ENCODE measurements at regions not wholly inside any gene's neighbourhood (a gene's known extent, or its start where the extent isn't known, plus 50 kb on each side); places are given as distances from the start of the nearest gene placed in this dataset.
"Not testable (repeated sequence)": the region's sequence is repeated elsewhere in the genome, so short reads cannot be mapped to it uniquely, and the experiment has no call there.

DNA sequence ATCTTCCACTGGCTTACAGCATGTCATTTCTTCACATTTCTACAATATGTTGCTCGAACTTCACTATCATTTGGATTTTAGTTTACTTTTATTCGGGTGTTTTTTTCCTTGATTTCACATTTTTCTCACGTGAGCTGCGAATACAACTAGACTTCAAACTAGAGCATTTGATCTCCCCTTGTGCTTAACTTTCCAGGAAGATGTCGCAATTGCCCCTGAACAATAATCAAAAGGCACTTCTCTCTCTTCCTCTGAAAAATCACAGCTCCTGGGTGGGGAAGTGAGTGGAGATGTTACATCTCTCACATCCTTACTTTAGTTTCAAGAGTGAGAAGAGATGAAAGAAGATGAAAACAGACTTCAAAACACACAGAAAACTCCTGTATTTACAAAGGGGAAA lies 587.9 kb downstream of the TBL1XR1 start:
- Histone ChIP-seq H3K4me3 (no peak overlapping the region), H3K9me2 (replicated peaks; ENCODE audit: insufficient read depth) (no peaks in the 10 kb centered on the region), H3K9me3 (ENCODE audit: low read depth) (no peaks in the 10 kb centered on the region), H3K4me2 (no peak overlapping the region), H3K4me1 (ENCODE audit: insufficient read depth) (no peaks in the 10 kb centered on the region), H3K27me3 (no peaks in the 10 kb centered on the region), H4K20me1 (ENCODE audit: insufficient read depth, poor library complexity, severe bottlenecking) (no peaks in the 10 kb centered on the region), H3K79me2 (no peaks in the 10 kb centered on the region), H2AFZ (no peak overlapping the region), H3K27ac (no peak overlapping the region), H3K36me3 (replicated peaks; ENCODE audit: insufficient read depth, low read depth) (no peaks in the 10 kb centered on the region)
- DNase-seq (ENCODE audit: low spot score): no peak
- WGBS (ENCODE audit: low lambda C conversion rate, missing lambda C conversion rate): 90% methylated on average over 5 of the region's 5 CpGs
- TF ChIP-seq EZH2 (IDR thresholded peaks at IDR 0.05; ENCODE audit: borderline replicate concordance) (no peak), EZH2phosphoT487 (IDR thresholded peaks at IDR 0.05; ENCODE audit: low read depth, severe bottlenecking, unreplicated experiment) (no peak)
- TF ChIP-seq, protein P1, sequence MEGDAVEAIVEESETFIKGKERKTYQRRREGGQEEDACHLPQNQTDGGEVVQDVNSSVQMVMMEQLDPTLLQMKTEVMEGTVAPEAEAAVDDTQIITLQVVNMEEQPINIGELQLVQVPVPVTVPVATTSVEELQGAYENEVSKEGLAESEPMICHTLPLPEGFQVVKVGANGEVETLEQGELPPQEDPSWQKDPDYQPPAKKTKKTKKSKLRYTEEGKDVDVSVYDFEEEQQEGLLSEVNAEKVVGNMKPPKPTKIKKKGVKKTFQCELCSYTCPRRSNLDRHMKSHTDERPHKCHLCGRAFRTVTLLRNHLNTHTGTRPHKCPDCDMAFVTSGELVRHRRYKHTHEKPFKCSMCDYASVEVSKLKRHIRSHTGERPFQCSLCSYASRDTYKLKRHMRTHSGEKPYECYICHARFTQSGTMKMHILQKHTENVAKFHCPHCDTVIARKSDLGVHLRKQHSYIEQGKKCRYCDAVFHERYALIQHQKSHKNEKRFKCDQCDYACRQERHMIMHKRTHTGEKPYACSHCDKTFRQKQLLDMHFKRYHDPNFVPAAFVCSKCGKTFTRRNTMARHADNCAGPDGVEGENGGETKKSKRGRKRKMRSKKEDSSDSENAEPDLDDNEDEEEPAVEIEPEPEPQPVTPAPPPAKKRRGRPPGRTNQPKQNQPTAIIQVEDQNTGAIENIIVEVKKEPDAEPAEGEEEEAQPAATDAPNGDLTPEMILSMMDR (IDR thresholded peaks at IDR 0.05; ENCODE audit: poor library complexity): no peak

DNA sequence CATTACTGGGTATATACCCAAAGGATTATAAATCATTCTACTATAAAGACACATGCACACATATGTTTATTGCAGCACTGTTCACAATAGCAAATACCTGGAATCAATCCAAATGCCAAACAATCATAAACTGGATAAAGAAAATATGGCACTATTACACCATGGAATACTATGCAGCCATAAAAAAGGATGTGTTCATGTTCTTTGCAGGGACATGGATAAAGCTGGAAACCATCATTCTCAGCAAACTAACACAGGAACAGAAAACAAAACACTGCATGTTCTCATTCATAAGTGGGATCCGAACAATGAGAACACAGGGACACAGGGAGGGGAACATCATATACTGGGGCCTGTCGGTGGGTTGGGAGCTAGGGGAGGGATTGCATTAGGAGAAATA lies 591.7 kb downstream of the TBL1XR1 start:
- H3K9me2 ChIP-seq (replicated peaks; ENCODE audit: insufficient read depth); H3K27ac ChIP-seq; DNase-seq (ENCODE audit: low spot score); H3K4me1 ChIP-seq (ENCODE audit: insufficient read depth); H3K4me3 ChIP-seq; H3K4me2 ChIP-seq; H4K20me1 ChIP-seq (ENCODE audit: insufficient read depth, poor library complexity, severe bottlenecking); H3K27me3 ChIP-seq; H3K79me2 ChIP-seq; H3K9me3 ChIP-seq (ENCODE audit: low read depth); H2AFZ ChIP-seq; H3K36me3 ChIP-seq (replicated peaks; ENCODE audit: insufficient read depth, low read depth): not testable (repeated sequence)
- WGBS (ENCODE audit: low lambda C conversion rate, missing lambda C conversion rate): 98% methylated on average over 2 of the region's 2 CpGs

- Histone ChIP-seq H3K4me3 (no peak overlapping the region), H3K4me1 (ENCODE audit: insufficient read depth) (no peaks in the 10 kb centered on the region), H3K9me2 (replicated peaks; ENCODE audit: insufficient read depth) (no peaks in the 10 kb centered on the region), H3K27ac (no peak overlapping the region), H3K4me2 (no peak overlapping the region), H3K27me3 (no peaks in the 10 kb centered on the region), H3K36me3 (replicated peaks; ENCODE audit: insufficient read depth, low read depth) (no peaks in the 10 kb centered on the region), H2AFZ (no peak overlapping the region), H3K9me3 (ENCODE audit: low read depth) (no peaks in the 10 kb centered on the region), H3K79me2 (no peaks in the 10 kb centered on the region), H4K20me1 (ENCODE audit: insufficient read depth, poor library complexity, severe bottlenecking) (no peaks in the 10 kb centered on the region)
- TF ChIP-seq, protein P1 (IDR thresholded peaks at IDR 0.05; ENCODE audit: poor library complexity): no peak
- TF ChIP-seq EZH2phosphoT487 (IDR thresholded peaks at IDR 0.05; ENCODE audit: low read depth, severe bottlenecking, unreplicated experiment) (no peak), EZH2 (IDR thresholded peaks at IDR 0.05; ENCODE audit: borderline replicate concordance) (no peak)
- DNase-seq (ENCODE audit: low spot score): no peak
Measured at GRCh38 chr3:176595307-176595706, 602.0 kb downstream of the TBL1XR1 start.

GRCh38 chr3:176590722-176591121 lies 606.6 kb downstream of the TBL1XR1 start:
- no peaks in the 10 kb centered on the region for H3K79me2 ChIP-seq
- TF ChIP-seq EZH2 (IDR thresholded peaks at IDR 0.05; ENCODE audit: borderline replicate concordance): no peak
- TF ChIP-seq, protein P1 (IDR thresholded peaks at IDR 0.05; ENCODE audit: poor library complexity): no peak
- TF ChIP-seq EZH2phosphoT487 (IDR thresholded peaks at IDR 0.05; ENCODE audit: low read depth, severe bottlenecking, unreplicated experiment): no peak
- no peak overlapping the region for H2AFZ ChIP-seq
- H4K20me1 ChIP-seq (ENCODE audit: insufficient read depth, poor library complexity, severe bottlenecking): no peaks in the 10 kb centered on the region
- H3K36me3 ChIP-seq (replicated peaks; ENCODE audit: insufficient read depth, low read depth): no peaks in the 10 kb centered on the region
- no peak overlapping the region for H3K4me3 ChIP-seq
- no peak for DNase-seq (ENCODE audit: low spot score)
- H3K4me1 ChIP-seq (ENCODE audit: insufficient read depth): no peaks in the 10 kb centered on the region
- H3K9me2 ChIP-seq (replicated peaks; ENCODE audit: insufficient read depth): no peaks in the 10 kb centered on the region
- H3K9me3 ChIP-seq (ENCODE audit: low read depth): no peaks in the 10 kb centered on the region
- H3K4me2 ChIP-seq: no peak overlapping the region
- no peak overlapping the region for H3K27ac ChIP-seq
- no peaks in the 10 kb centered on the region for H3K27me3 ChIP-seq
- WGBS (ENCODE audit: low lambda C conversion rate, missing lambda C conversion rate): 100% methylated on average over 1 of the region's 1 CpG

Data from hepatocyte (in vitro differentiated cells).